ENCODE measurements at regions not wholly inside any gene's neighbourhood (a gene's known extent, or its start where the extent isn't known, plus 50 kb on each side); places are given as distances from the start of the nearest gene placed in this dataset.

GRCh38 chr3:6807967-6808588, 52.8 kb upstream of the GRM7 start:
- no peaks in the 10 kb centered on the region for H3K79me2 ChIP-seq (ENCODE audit: insufficient read depth, low read length)
- no peaks in the 10 kb centered on the region for H3K27me3 ChIP-seq (ENCODE audit: low read length)
- H3K9ac ChIP-seq (ENCODE audit: low read length): no peak overlapping the region
- no peak overlapping the region for H3K4me2 ChIP-seq (ENCODE audit: low read depth, low read length, poor library complexity, severe bottlenecking)
- no peak overlapping the region for H3K4me3 ChIP-seq (ENCODE audit: insufficient read depth, low read length, poor library complexity, severe bottlenecking)
- no peak overlapping the region for H3K27ac ChIP-seq (ENCODE audit: low read depth, low read length)
- no peaks in the 10 kb centered on the region for H3K9me2 ChIP-seq (replicated peaks; ENCODE audit: insufficient read depth, low read length)
- H3F3A ChIP-seq (ENCODE audit: insufficient read depth): no peaks in the 10 kb centered on the region
- TF ChIP-seq CTCF (IDR thresholded peaks at IDR 0.05; ENCODE audit: insufficient read depth, low read length, poor library complexity, severe bottlenecking): no peak
- TF ChIP-seq EZH2phosphoT487 (conservative IDR thresholded peaks at IDR 0.05; ENCODE audit: low read length): no peak
- H3K9me3 ChIP-seq (ENCODE audit: insufficient read depth, low read length): no peaks in the 10 kb centered on the region
- no peak overlapping the region for H2AFZ ChIP-seq (ENCODE audit: low read depth, low read length, severe bottlenecking)
- no peaks in the 10 kb centered on the region for H3K36me3 ChIP-seq (ENCODE audit: low read length)
- no peaks in the 10 kb centered on the region for H4K20me1 ChIP-seq (ENCODE audit: low read depth, low read length)

DNA sequence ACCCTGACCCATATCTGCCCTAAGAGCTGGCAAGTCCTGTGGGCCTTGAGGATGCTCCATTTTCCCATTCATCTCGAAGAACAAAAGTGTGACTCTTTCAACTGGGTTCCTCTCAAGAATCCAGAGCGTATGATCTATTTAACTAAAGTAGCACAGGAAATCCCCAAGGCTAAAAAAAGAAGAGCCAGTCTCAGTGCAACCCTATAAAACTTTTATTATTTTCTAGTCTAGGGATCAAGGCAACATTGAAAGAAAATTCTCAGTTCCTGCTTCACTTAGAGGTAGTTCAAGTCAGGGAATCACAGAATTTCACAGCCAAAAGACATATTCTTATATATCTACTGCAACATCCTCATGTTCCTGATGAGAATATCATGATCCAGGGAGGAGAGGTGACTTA, 51.6 kb upstream of the GRM7 start:
- H3K27me3 ChIP-seq (ENCODE audit: low read length): no peaks in the 10 kb centered on the region
- H3K79me2 ChIP-seq (ENCODE audit: insufficient read depth, low read length): no peaks in the 10 kb centered on the region
- H3K36me3 ChIP-seq (ENCODE audit: low read length): no peaks in the 10 kb centered on the region
- no peak overlapping the region for H3K4me3 ChIP-seq (ENCODE audit: insufficient read depth, low read length, poor library complexity, severe bottlenecking)
- H3K9me3 ChIP-seq (ENCODE audit: insufficient read depth, low read length): no peaks in the 10 kb centered on the region
- no peaks in the 10 kb centered on the region for H3F3A ChIP-seq (ENCODE audit: insufficient read depth)
- no peaks in the 10 kb centered on the region for H4K20me1 ChIP-seq (ENCODE audit: low read depth, low read length)
- TF ChIP-seq CTCF (IDR thresholded peaks at IDR 0.05; ENCODE audit: insufficient read depth, low read length, poor library complexity, severe bottlenecking) (no peak), EZH2phosphoT487 (conservative IDR thresholded peaks at IDR 0.05; ENCODE audit: low read length) (no peak)
- H2AFZ ChIP-seq (ENCODE audit: low read depth, low read length, severe bottlenecking): no peak overlapping the region
- H3K9ac ChIP-seq (ENCODE audit: low read length): no peak overlapping the region
- no peak overlapping the region for H3K4me2 ChIP-seq (ENCODE audit: low read depth, low read length, poor library complexity, severe bottlenecking)
- H3K27ac ChIP-seq (ENCODE audit: low read depth, low read length): no peak overlapping the region
- no peaks in the 10 kb centered on the region for H3K9me2 ChIP-seq (replicated peaks; ENCODE audit: insufficient read depth, low read length)
